CD4-positive, alpha-beta T cell (primary cell): ENCODE measurements at regions not wholly inside any gene's neighbourhood (a gene's known extent, or its start where the extent isn't known, plus 50 kb on each side); places are given as distances from the start of the nearest gene placed in this dataset.

Experiments
- ATAC-seq: fragments of 200-7000 bp; cut with Tn5 transposase; one replicate; pipeline ENCODE4 v1.10.0; 2022; ENCODE audit warnings: mild to moderate bottlenecking; ENCODE audit not compliant: poor library complexity
- CTCF ChIA-PET: fragments of 350-600 bp; sonication (Branson Sonifier 250); formaldehyde crosslinking; loops from one replicate; lab custom pipeline; 2021; ENCODE audit warnings: antibody characterized with exemption, inconsistent platforms; lab: Charles Lee
- POLR2A ChIA-PET: fragments of 350-600 bp; sonication (Branson Sonifier 250); formaldehyde crosslinking; loops from one replicate; lab custom pipeline; 2021; ENCODE audit warnings: antibody characterized with exemption, inconsistent platforms; lab: Charles Lee
- DNase-seq, 14 experiments: peaks; one replicate each; pipeline ENCODE4 v3.0.0-alpha.2; 2013 to 2020; ENCODE audit warnings: mixed read lengths in 2 of 14
- H3K27ac ChIP-seq, 2 donors: one replicate each; pipeline versions ENCODE4 v1.5.1 to v1.7.0; 2013; ENCODE audit warnings: low read length in 2 of 2, low read depth in 1 of 2, mild to moderate bottlenecking in 1 of 2
- H3K27me3 ChIP-seq, 2 experiments: 1 replicate in 1 of 2; 2 replicates in 1 of 2; pipeline versions ENCODE4 v1.6.1 to v1.7.0; 2013; ENCODE audit warnings: low read length in 2 of 2, control low read depth in 1 of 2, mild to moderate bottlenecking in 1 of 2, moderate library complexity in 1 of 2; ENCODE audit not compliant: insufficient read depth in 2 of 2, control insufficient read depth in 1 of 2
- H3K36me3 ChIP-seq: one replicate; pipeline ENCODE4 v1.6.1; 2013; ENCODE audit warnings: low read length, control low read depth; ENCODE audit not compliant: insufficient read depth
- H3K4me1 ChIP-seq: one replicate; pipeline ENCODE4 v1.6.1; 2013; ENCODE audit warnings: low read length, control low read depth; ENCODE audit not compliant: insufficient read depth
- H3K4me3 ChIP-seq: one replicate; pipeline ENCODE4 v1.5.1; 2013; ENCODE audit warnings: mild to moderate bottlenecking, low read length, moderate library complexity
- H3K9me3 ChIP-seq, 2 experiments: 1 replicate in 1 of 2; 2 replicates in 1 of 2; pipeline versions ENCODE4 v1.6.1 to v1.7.0; 2013; ENCODE audit warnings: low read length in 2 of 2, mild to moderate bottlenecking in 2 of 2, control low read depth in 1 of 2, moderate library complexity in 1 of 2; ENCODE audit not compliant: control insufficient read depth in 1 of 2, insufficient read depth in 1 of 2
- H3K27ac Mint-ChIP-seq: one replicate; pipeline ENCODE4 v1.8.0; 2020; ENCODE audit warnings: mixed read lengths
- H3K27me3 Mint-ChIP-seq: one replicate; pipeline ENCODE4 v1.8.0; 2021; ENCODE audit warnings: mixed read lengths
- H3K36me3 Mint-ChIP-seq: one replicate; pipeline ENCODE4 v1.8.0; 2021; ENCODE audit warnings: low read depth, mixed read lengths
- H3K4me1 Mint-ChIP-seq: one replicate; pipeline ENCODE4 v1.8.0; 2021; ENCODE audit warnings: low read depth, mixed read lengths
- H3K4me3 Mint-ChIP-seq: one replicate; pipeline ENCODE4 v1.8.0; 2020; ENCODE audit warnings: mild to moderate bottlenecking, mixed read lengths
- H3K9me3 Mint-ChIP-seq: one replicate; pipeline ENCODE4 v1.8.0; 2020; ENCODE audit warnings: mixed read lengths
- intact Hi-C, 2 experiments: fragments of 100-400 bp; cut with DNase I in 1 of 2; cut with micrococcal nuclease in 1 of 2; formaldehyde crosslinking; loops; one replicate each; pipeline versions ENCODE4 v1.15.1 to v1.9.0; 2023 to 2025; cut with DNase I, micrococcal nuclease
- TF ChIP-seq, protein P1 (sequence below): fragments of 200-600 bp; IDR thresholded peaks from one replicate; pipeline ENCODE4 v1.8.0; 2022; ENCODE audit warnings: antibody characterized with exemption, mild to moderate bottlenecking

DNA sequence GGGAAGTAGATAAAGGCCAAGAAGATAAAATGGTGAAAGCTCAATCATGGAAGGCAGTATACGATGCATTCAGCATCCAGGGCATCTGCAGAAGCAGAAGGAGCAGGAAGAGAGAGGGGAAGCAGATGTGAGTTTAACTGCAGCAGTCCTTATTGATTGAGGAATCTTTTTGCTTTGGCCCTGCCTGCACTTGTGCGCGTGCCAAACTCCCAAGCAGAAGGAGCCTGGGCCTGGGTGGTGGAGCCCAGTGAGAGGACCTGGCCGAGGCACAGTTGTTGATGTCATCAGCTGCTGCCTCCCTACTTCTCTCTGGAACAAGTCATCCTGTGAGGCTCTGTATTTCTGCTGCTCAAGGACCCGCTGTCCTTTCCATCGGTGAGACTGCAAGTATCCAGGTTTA is 65.5 kb upstream of the ROPN1 start:
- CTCF ChIA-PET, result no interaction called here
- TF ChIP-seq, protein P1, sequence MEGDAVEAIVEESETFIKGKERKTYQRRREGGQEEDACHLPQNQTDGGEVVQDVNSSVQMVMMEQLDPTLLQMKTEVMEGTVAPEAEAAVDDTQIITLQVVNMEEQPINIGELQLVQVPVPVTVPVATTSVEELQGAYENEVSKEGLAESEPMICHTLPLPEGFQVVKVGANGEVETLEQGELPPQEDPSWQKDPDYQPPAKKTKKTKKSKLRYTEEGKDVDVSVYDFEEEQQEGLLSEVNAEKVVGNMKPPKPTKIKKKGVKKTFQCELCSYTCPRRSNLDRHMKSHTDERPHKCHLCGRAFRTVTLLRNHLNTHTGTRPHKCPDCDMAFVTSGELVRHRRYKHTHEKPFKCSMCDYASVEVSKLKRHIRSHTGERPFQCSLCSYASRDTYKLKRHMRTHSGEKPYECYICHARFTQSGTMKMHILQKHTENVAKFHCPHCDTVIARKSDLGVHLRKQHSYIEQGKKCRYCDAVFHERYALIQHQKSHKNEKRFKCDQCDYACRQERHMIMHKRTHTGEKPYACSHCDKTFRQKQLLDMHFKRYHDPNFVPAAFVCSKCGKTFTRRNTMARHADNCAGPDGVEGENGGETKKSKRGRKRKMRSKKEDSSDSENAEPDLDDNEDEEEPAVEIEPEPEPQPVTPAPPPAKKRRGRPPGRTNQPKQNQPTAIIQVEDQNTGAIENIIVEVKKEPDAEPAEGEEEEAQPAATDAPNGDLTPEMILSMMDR, result no peak
- intact Hi-C loops, result no loop called here
- Mint-ChIP-seq H3K9me3 (no peaks in the 10 kb centered on the region), H3K36me3 (no peaks in the 10 kb centered on the region), H3K27ac (no peak overlapping the region), H3K4me1 (no peaks in the 10 kb centered on the region), H3K27me3 (peaks cover 28% of the 10 kb centered on the region), H3K4me3 (no peak overlapping the region)
- H3K4me3 ChIP-seq, result no peak overlapping the region
- POLR2A ChIA-PET, result no interaction called here
- peaks cover 2 to 3% of the 10 kb centered on the region in 2 experiments for H3K27me3 ChIP-seq
- no peaks in the 10 kb centered on the region for H3K4me1 ChIP-seq
- DNase-seq, result no peak
- no peak overlapping the region for H3K27ac ChIP-seq
- peaks cover 0 to 3% of the 10 kb centered on the region in 2 experiments for H3K9me3 ChIP-seq
- no peak for ATAC-seq
- no peaks in the 10 kb centered on the region for H3K36me3 ChIP-seq

DNA sequence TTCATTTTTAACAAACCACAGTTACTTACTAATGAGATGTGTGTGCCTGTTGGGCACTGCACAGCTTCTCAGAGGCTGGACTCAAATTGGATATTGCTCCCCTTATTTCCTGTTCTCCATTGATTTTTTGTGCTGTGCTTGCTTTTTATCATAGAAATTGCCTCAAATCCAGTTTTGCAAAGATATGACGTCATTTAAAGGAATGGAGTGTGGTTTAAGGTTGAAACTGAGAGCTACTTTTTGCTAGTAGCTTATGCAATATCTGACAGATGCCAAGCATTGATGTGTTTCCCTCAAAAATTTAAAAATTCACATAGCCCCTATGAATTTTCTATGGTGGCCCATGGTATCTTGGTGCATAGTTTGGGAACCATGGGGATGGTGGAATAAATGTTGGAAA is 67.7 kb upstream of the ROPN1 start:
- H3K9me3 Mint-ChIP-seq, result no peaks in the 10 kb centered on the region
- no peak overlapping the region for H3K27ac Mint-ChIP-seq
- CTCF ChIA-PET, result no interaction called here
- TF ChIP-seq, protein P1, result no peak
- Histone ChIP-seq H3K9me3 (peaks cover 0 to 3% of the 10 kb centered on the region in 2 experiments), H3K4me3 (no peak overlapping the region), H3K27me3 (peaks cover 2 to 7% of the 10 kb centered on the region in 2 experiments), H3K4me1 (no peaks in the 10 kb centered on the region), H3K27ac (no peak overlapping the region), H3K36me3 (no peaks in the 10 kb centered on the region)
- no peak overlapping the region for H3K4me3 Mint-ChIP-seq
- no peaks in the 10 kb centered on the region for H3K4me1 Mint-ChIP-seq
- ATAC-seq, result no peak
- POLR2A ChIA-PET, result no interaction called here
- no peaks in the 10 kb centered on the region for H3K36me3 Mint-ChIP-seq
- intact Hi-C loops, result no loop called here
- peaks cover 20% of the 10 kb centered on the region for H3K27me3 Mint-ChIP-seq
- DNase-seq, result no peak

DNA sequence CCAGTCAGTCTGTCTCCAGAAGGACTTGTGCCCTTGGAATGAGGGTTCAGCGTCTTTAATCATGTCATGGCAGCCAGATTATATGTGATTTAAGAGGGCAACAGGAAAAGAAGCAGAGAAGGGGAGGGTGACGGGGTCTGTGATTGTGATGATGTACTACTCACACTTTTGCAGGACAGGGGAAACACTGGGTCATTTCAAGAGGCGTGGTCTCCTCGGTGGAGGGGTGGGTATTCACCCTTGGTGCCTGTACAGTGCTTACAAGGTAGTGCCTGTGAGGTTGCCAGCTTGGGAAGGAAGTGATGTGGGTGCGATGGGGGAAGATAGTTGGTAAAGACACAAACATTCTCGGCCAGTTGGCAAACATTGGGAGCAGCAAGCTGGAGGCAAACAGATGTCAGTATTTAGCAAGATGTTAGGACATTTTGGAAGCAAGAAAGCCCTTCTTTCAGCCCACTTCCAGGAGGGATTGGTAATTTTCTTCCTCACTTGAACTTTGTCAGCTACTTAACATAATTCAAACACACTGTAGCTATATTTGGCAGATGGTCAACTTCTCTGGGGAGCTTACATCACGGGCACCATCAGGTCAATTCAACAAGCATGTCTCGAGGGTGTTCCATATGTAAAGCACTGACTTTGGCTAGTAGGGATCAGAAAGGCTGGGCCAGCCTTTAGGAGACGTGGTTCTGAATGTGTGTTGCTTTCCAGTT is 71.4 kb upstream of the ROPN1 start:
- H3K36me3 ChIP-seq, result no peaks in the 10 kb centered on the region
- H3K27ac ChIP-seq, result no peak overlapping the region
- H3K9me3 ChIP-seq, result peaks cover 0 to 3% of the 10 kb centered on the region in 2 experiments
- H3K4me3 ChIP-seq, result no peak overlapping the region
- Mint-ChIP-seq H3K4me3 (no peak overlapping the region), H3K27ac (no peak overlapping the region), H3K4me1 (no peaks in the 10 kb centered on the region), H3K36me3 (no peaks in the 10 kb centered on the region), H3K27me3 (no peaks in the 10 kb centered on the region), H3K9me3 (no peaks in the 10 kb centered on the region)
- POLR2A ChIA-PET, result no interaction called here
- H3K27me3 ChIP-seq, result peaks cover 2 to 7% of the 10 kb centered on the region in 2 experiments
- ATAC-seq (no peak), DNase-seq (no peak)
- no peaks in the 10 kb centered on the region for H3K4me1 ChIP-seq
- TF ChIP-seq, protein P1, result no peak
- CTCF ChIA-PET, result no interaction called here
- intact Hi-C loops, result no loop called here
